Stimulated activated naive CD8-positive, alpha-beta T cell treated with anti-CD3 and anti-CD28 coated beads, Interleukin-15, Interleukin-2, amounts not matched to agents 100 U/mL and 50 U/mL, for 24 hours (primary cell): ENCODE measurements at regions not wholly inside any gene's neighbourhood (a gene's known extent, or its start where the extent isn't known, plus 50 kb on each side); places are given as distances from the start of the nearest gene placed in this dataset.
"Not testable (repeated sequence)": the region's sequence is repeated elsewhere in the genome, so short reads cannot be mapped to it uniquely, and the experiment has no call there.

ENCODE experiments used
- ATAC-seq: fragments of 150-1000 bp; cut with Tn5 transposase; one replicate; pipeline ENCODE4 v1.10.0; 2021
- DNase-seq: peaks from one replicate; pipeline ENCODE4 v3.0.0; 2021

DNA sequence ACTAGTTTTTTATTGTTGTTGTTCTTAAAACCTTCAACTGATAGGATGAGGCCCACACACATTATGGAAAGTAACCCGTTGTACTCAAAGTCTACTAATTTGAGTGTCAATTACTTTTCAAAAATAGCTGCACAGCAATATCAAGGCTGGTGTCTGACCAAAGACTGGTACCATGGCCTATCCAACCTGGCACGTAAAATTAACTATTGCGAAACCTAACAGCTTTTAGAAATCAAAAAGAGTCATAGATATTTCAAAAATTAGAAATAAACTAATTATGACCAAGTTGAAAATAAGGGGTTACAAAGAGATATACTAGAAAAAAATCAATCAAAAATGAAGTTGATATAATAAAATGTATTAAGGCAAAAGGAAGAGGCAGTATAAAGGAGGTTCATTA is 501.5 kb upstream of the SLC8A1 start:
- DNase-seq: no peak
- ATAC-seq: no peak

GRCh38 chr2:40955042-40955441 is 503.2 kb upstream of the SLC8A1 start:
- no peak for DNase-seq
- ATAC-seq: no peak

GRCh38 chr2:40955635-40956034 is 503.7 kb upstream of the SLC8A1 start:
- ATAC-seq: no peak
- no peak for DNase-seq

DNA sequence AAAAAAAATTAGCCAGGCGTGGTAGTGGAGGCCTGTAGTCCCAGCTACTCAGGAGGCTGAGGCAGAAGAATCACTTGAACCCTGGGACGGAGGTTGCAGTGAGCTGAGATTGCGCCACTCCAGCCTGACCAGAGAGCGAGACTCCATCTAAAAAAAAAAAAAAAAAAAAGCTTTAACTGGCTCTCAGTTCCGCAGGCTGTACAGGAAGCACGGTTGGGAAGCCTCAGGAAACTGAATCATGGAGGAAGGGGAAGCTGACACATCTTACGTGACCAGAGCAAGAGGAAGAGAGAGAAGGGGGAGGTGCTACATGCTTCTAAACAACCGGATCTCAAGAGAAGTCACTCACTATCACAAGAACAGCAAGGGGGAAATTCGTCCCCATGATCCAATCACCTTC is 505.6 kb upstream of the SLC8A1 start:
- ATAC-seq (no peak), DNase-seq (no peak)

DNA sequence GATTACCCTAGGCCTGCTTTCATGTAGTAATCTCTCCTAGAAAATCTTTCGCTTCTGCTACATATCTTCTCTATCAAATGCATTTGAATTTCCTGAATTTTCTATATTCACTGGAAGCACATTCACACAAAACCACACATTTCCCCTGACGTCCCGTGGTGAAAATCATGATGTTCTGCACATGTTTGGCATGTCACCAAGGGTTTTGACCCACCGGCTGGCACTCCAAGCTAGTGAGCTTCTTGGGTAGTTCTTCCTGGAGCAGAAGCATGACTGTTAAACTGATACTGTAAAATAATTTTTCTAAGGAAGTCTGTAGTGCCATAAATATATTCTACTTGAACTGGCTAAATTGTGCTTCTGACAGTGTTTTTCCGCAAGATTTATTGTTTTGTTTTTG is 510.1 kb upstream of the SLC8A1 start:
- DNase-seq (no peak), ATAC-seq (no peak)

DNA sequence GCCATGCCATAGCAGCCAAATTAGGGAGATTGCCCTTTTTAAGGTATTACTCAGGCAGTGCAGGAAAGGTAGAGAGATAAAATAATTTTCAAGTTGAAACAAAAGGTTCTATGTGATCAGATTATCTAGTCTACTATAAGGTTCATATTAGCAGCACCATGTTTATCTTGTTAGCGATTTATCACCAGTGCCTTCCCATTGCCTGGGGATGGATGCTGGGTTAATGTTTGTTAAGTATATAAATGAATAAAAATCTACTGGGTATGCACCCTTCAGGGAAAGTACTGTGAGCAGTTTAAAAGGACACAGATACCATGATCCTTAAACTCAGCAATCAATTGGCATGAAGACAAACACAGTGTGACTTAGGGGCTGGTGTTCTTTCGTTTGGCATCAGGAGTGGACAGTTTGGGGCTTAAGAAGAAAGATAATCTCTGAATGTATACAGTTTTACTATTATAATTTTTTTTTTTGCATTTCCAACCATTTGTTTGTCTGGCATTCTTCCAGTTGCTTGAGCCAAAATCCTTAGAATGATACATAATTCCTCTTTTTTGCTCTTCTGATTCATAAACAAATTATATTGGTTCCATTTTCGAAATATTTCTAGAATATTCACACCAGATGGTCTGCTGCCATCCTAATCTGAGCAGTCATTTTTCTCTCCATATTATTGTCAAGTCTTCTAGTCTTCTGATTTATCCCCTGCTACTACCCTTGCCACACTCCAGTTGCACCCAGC is 512.8 kb upstream of the SLC8A1 start:
- DNase-seq: no peak
- no peak for ATAC-seq

- ATAC-seq (no peak), DNase-seq (no peak)
These were observed 515.6 kb upstream of the SLC8A1 start for GRCh38 chr2:40967451-40967850.

DNA sequence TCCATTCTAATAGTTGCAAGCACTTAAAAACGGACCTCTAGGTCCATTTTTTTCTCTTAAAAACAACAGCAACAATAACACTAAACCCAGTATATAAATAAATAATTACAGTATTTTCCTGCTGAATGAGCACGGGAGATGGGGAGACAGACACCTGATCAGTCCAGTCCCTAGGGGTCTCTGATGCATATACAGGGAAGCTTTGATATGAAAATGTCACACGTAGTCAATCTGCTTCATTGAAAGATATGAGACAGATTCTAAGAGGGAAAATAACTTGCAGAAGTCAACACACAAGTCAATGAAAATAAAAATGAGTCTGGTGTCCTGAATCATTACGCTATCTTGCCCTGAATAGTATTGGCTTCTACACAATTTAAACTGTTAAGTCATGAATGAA is 523.3 kb upstream of the SLC8A1 start:
- no peak for ATAC-seq
- no peak for DNase-seq

- DNase-seq (no peak), ATAC-seq (no peak)
These were observed 545.5 kb upstream of the SLC8A1 start for GRCh38 chr2:40997362-40997761.

DNA sequence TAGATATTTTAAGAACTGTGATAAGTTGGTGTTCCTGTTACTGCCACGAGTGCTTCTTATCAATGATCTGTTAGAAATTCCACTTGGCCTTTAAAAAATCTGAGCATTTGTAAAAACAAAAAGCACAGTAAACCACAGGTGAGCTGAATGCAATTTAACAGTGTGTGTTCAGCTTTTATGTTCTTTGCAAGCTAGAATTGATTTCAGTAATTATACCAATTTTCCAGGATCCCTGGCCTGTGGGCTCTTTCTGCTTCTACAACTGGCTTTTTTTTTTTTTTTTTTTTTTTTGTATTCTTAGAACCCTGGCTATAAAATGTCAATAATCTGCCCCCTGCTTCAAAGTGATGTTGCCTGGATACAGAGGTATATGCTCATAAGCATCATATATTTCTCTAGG is 548.5 kb upstream of the SLC8A1 start:
- no peak for DNase-seq
- ATAC-seq: no peak

DNA sequence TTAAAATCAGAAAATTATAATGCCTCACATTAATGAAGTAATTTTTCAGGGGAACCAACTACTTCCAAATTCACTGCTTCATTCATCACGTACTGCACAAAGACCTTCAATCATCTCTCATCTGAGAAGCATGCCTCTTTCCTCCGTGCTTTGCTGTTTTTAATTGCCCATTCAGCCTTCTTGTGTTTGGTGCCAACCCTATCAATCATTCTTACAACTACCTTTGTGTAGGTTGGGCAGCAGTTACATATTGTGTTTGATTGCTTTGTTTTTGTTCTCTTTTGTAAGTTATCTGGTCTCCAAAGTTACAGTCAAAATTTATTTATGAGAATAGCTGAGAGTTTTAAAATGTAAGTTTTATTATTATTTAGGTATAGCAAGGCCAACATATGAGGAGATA is 549.0 kb upstream of the SLC8A1 start:
- DNase-seq: no peak
- no peak for ATAC-seq

DNA sequence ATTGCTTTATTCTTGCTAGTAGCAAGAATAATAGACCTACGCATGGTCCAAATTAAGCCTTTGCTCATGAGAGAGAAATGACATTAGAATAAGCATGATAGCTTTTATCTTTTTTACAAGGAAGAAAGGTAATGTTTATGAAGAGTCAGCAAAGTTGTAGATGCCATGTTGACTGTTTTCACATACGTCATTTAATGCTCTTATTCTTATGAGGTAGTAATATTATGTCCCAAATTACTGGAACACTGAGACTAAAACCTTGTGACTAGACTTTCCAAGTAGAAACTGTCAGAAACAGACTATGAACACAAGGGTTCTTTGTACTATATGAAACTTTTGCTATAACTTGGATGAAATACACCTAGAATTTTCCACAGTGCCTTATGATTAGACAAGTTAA is 552.8 kb upstream of the SLC8A1 start:
- no peak for ATAC-seq
- DNase-seq: no peak

DNA sequence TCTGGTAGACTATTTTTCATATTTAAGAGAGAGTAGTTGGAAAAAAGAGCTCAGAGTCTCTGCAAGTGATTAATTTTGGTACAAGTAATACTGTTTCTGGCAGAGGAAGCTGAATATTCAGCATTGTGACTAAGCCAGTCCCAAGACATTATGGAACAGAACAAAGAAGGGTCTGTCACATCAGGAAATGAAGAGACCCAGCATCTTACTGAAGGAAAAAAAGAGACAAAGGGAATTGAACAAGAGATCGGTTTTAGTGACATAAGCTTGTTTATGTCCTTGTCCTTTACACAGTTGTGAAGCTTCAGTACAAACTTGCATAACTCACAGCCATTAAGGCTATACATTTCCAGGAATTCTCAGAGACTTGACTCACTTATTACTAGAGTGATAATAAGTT is 568.5 kb upstream of the SLC8A1 start:
- ATAC-seq (no peak), DNase-seq (no peak)

- no peak for DNase-seq
- no peak for ATAC-seq
These were observed 572.9 kb upstream of the SLC8A1 start for GRCh38 chr2:41024816-41025215.

DNA sequence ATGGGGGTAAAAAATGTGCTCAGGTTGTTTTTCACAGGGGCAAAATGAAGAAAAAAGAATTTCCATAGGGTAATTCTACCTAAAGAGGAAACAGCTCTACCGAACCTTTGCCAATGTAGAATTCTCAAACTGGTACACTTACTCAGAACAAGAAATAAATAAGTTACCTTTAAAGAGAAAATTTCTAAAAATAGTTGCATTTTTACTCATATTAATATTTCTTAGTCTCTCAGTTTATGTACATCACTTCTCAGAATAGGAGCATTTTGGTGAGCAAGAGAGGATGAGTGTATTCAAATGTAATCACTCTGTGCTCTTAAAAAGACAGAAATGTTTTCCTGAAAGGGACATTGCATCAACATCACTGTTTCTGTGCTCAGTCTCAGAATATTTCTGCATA is 574.7 kb upstream of the SLC8A1 start:
- ATAC-seq (no peak), DNase-seq (no peak)

- DNase-seq: no peak
- no peak for ATAC-seq
These were observed 575.2 kb upstream of the SLC8A1 start for GRCh38 chr2:41027095-41027494.

- no peak for DNase-seq
- ATAC-seq: no peak
These were observed 579.4 kb upstream of the SLC8A1 start for GRCh38 chr2:41031282-41031681.

DNA sequence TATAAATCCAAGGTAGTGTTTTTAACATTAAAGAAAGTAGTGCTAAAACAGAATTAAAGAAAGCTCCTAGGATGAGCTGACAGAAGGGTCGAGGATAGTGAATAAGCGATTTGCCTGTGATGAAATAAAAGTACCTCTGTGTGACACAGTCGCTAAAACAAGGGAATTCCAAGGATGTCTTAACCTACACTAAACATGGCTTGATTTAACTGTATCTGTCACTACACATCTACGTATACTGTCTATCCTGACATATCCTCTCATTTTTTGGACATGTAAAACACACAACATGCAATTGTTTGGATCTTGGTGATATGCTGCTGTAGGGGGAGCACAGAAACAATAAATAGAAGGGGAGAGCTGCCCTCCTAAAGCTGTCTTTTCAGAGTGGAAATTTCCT is 580.8 kb upstream of the SLC8A1 start:
- no peak for DNase-seq
- ATAC-seq: no peak

GRCh38 chr2:41033127-41033526 is 581.2 kb upstream of the SLC8A1 start:
- no peak for DNase-seq
- no peak for ATAC-seq

DNA sequence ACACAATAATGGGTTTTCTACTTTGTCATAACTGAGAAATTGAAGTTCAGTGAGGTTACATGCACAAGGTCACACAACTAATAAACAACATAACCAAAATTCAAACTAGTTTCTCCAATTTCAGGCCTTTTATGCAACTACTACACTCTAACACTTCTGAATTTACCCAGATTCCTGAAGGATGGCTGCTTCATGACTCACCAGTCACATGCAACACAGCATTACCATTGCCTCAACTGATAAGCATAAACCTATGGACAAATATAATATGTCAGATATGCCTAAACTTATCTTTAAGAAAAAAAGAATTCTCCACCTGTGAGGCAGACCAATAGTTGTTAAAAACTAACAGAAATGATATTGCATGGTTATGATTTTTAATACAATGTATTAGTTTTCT is 586.5 kb upstream of the SLC8A1 start:
- no peak for DNase-seq
- no peak for ATAC-seq

DNA sequence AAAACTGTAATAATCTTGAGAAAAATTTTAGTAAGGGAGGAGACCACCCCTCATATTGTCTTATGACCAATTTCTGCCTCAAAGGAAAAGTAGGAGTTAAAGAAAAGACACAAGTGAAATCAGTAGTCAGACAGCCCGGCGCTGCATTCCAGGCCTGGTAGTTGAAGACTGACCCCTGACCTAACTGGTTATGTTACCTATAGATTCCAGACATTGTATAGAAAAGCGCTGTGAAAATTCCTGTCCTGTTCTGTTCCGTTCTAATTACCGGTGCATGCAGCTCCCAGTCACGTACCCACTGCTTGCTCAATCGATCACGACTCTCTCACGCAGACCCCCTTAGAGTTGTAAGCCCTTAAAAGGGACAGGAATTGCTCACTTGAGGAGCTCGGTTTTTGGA is 587.9 kb upstream of the SLC8A1 start:
- not testable (repeated sequence) for DNase-seq, ATAC-seq

GRCh38 chr2:41040782-41041520 is 589.1 kb upstream of the SLC8A1 start:
- ATAC-seq: no peak
- no peak for DNase-seq

GRCh38 chr2:41042343-41042742 is 590.5 kb upstream of the SLC8A1 start:
- DNase-seq: no peak
- ATAC-seq: no peak

GRCh38 chr2:41061356-41061755 is 609.5 kb upstream of the SLC8A1 start:
- DNase-seq (no peak), ATAC-seq (no peak)
